ENCODE measurements at regions not wholly inside any gene's neighbourhood (a gene's known extent, or its start where the extent isn't known, plus 50 kb on each side); places are given as distances from the start of the nearest gene placed in this dataset.

GRCh38 chr1:164480285-164480907 is 78.6 kb upstream of the PBX1 start:
- Histone ChIP-seq H3K4me2 (ENCODE audit: low read length) (no peak overlapping the region), H3K9me3 (ENCODE audit: control insufficient read depth in 1 of 2, insufficient read depth in 1 of 2, low read depth in 1 of 2, low read length in 2 of 2) (no peaks in the 10 kb centered on the region), H4K20me1 (ENCODE audit: insufficient read depth) (no peaks in the 10 kb centered on the region), H2AFZ (ENCODE audit: low read depth, low read length, poor library complexity, severe bottlenecking) (no peak overlapping the region), H3K27ac (ENCODE audit: low read depth, low read length) (no peak overlapping the region), H3K9ac (ENCODE audit: low read length) (no peak overlapping the region), H3K4me1 (ENCODE audit: control insufficient read depth in 1 of 2, insufficient read depth in 2 of 2, low read length in 2 of 2) (no peaks in the 10 kb centered on the region), H3K79me2 (ENCODE audit: insufficient read depth, low read length) (no peaks in the 10 kb centered on the region), H3K9me2 (ENCODE audit: insufficient read depth) (no peaks in the 10 kb centered on the region), H3K4me3 (replicated peaks in 1 of 2; ENCODE audit: low read depth in 1 of 2, low read length in 2 of 2) (no peak overlapping the region), H3K36me3 (ENCODE audit: control insufficient read depth in 1 of 2, insufficient read depth in 2 of 2, low read length in 2 of 2) (no peaks in the 10 kb centered on the region), H3K27me3 (ENCODE audit: insufficient read depth, low read length) (no peaks in the 10 kb centered on the region)
- ChIA-PET RAD21 (ENCODE audit: low non-redundant PET in 1 of 2, low total read pairs in 2 of 2, uncharacterized antibody in 2 of 2, unreplicated experiment in 2 of 2) (no interaction called here), CTCF (no interaction called here), POLR2A (no interaction called here)
- TF ChIP-seq POLR2A (IDR thresholded peaks at IDR 0.05; ENCODE audit: borderline replicate concordance, extremely low read depth, insufficient read depth, insufficient read length) (no peak), CTCF (IDR thresholded peaks at IDR 0.05 in 2 of 3, conservative IDR thresholded peaks at IDR 0.05 in 1 of 3; ENCODE audit: borderline replicate concordance in 1 of 3, insufficient read depth in 1 of 3, low read depth in 2 of 3, low read length in 2 of 3) (no peak), JUND (IDR thresholded peaks at IDR 0.05) (no peak), TCF7L2 (IDR thresholded peaks at IDR 0.05; ENCODE audit: borderline replicate concordance, extremely low read depth, insufficient read depth, insufficient read length) (no peak), EZH2 (IDR thresholded peaks at IDR 0.05) (no peak), ATF3 (IDR thresholded peaks at IDR 0.05) (no peak), ZFX (IDR thresholded peaks at IDR 0.05) (no peak), SRF (IDR thresholded peaks at IDR 0.05; ENCODE audit: low read depth) (no peak), MAX (IDR thresholded peaks at IDR 0.05) (no peak), EGR1 (IDR thresholded peaks at IDR 0.05; ENCODE audit: low read depth) (no peak)
- DNase-seq (ENCODE audit: low read depth, low spot score) (no peak), ATAC-seq (no peak)
- intact Hi-C loops (cut with micrococcal nuclease) = no loop called here
- BruUV-seq (replicated peaks) = no TSS peak

Measured in HCT116 (cell line).